ENCODE measurements at regions not wholly inside any gene's neighbourhood (a gene's known extent, or its start where the extent isn't known, plus 50 kb on each side); places are given as distances from the start of the nearest gene placed in this dataset.

DNA sequence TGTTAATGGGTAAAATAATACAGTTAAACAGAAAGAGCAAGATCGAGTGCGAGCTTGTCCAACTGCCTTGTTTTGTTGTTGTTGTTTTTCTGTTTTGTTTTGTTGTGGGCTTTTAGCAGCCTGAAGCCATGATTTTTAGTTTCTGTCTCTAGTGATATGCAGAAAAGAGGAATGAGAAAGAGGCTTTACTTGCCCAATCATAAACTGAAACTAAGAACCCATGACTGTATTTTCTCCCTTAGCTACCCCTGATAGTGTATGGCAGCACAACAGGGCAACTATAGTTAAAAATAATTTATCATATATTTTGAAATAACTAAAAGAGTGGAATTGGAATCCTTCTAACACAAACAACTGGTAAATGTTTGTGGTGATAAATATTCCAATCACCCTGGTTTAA, 493.9 kb downstream of the GLRX3 start:
- TF ChIP-seq, protein P1, sequence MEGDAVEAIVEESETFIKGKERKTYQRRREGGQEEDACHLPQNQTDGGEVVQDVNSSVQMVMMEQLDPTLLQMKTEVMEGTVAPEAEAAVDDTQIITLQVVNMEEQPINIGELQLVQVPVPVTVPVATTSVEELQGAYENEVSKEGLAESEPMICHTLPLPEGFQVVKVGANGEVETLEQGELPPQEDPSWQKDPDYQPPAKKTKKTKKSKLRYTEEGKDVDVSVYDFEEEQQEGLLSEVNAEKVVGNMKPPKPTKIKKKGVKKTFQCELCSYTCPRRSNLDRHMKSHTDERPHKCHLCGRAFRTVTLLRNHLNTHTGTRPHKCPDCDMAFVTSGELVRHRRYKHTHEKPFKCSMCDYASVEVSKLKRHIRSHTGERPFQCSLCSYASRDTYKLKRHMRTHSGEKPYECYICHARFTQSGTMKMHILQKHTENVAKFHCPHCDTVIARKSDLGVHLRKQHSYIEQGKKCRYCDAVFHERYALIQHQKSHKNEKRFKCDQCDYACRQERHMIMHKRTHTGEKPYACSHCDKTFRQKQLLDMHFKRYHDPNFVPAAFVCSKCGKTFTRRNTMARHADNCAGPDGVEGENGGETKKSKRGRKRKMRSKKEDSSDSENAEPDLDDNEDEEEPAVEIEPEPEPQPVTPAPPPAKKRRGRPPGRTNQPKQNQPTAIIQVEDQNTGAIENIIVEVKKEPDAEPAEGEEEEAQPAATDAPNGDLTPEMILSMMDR (IDR thresholded peaks at IDR 0.05) = no peak
- no peak for TF ChIP-seq POLR2A (IDR thresholded peaks at IDR 0.05)
